RWPE2 (cell line): ENCODE measurements at regions not wholly inside any gene's neighbourhood (a gene's known extent, or its start where the extent isn't known, plus 50 kb on each side); places are given as distances from the start of the nearest gene placed in this dataset.
"Not testable (repeated sequence)": the region's sequence is repeated elsewhere in the genome, so short reads cannot be mapped to it uniquely, and the experiment has no call there.

Source experiments
- ATAC-seq: fragments of 200-7000 bp; cut with Tn5 transposase; 3 replicates; pipeline ENCODE4 v1.9.1; 2021; ENCODE audit warnings: low read depth
- DNase-seq: peaks from one replicate; pipeline ENCODE4 v3.0.0-alpha.2; 2020; ENCODE audit warnings: low spot score
- H3K27ac ChIP-seq: fragments of 450-650 bp; 2 replicates; pipeline ENCODE4 v1.5.1; 2017; ENCODE audit warnings: mild to moderate bottlenecking; ENCODE audit not compliant: poor library complexity, severe bottlenecking
- H3K27me3 ChIP-seq: fragments of 250-450 bp; sonication (Bioruptor Pico); 2 replicates; pipeline ENCODE4 v1.5.1; 2021; ENCODE audit warnings: mild to moderate bottlenecking, moderate library complexity; ENCODE audit not compliant: insufficient read depth, poor library complexity, severe bottlenecking
- H3K36me3 ChIP-seq: fragments of 250-450 bp; sonication (Bioruptor Pico); 2 replicates; pipeline ENCODE4 v1.5.1; 2020; ENCODE audit warnings: low read depth, mild to moderate bottlenecking, moderate library complexity
- H3K4me1 ChIP-seq: fragments of 250-450 bp; sonication (Bioruptor Pico); 2 replicates; pipeline ENCODE4 v1.5.1; 2021; ENCODE audit warnings: mild to moderate bottlenecking, moderate library complexity; ENCODE audit not compliant: insufficient read depth, poor library complexity, severe bottlenecking
- H3K4me3 ChIP-seq: fragments of 250-450 bp; sonication (Bioruptor Pico); 2 replicates; pipeline ENCODE4 v1.5.1; 2021; ENCODE audit warnings: mild to moderate bottlenecking, moderate library complexity; ENCODE audit not compliant: severe bottlenecking
- H3K9me3 ChIP-seq: fragments of 250-450 bp; sonication (Bioruptor Pico); 2 replicates; pipeline ENCODE4 v1.5.1; 2021; ENCODE audit warnings: mild to moderate bottlenecking, moderate library complexity; ENCODE audit not compliant: severe bottlenecking
- CTCF ChIP-seq: fragments of 450-650 bp; IDR thresholded peaks from one replicate; pipeline ENCODE4 v1.5.1; 2017; ENCODE audit warnings: mild to moderate bottlenecking, moderate library complexity; ENCODE audit not compliant: poor library complexity, severe bottlenecking

- Histone ChIP-seq H3K4me1 (peaks cover 14% of the 10 kb centered on the region), H3K27ac (peak overlapping the region; percentile 41), H3K27me3 (no peaks in the 10 kb centered on the region), H3K9me3 (no peaks in the 10 kb centered on the region), H3K4me3 (no peak overlapping the region), H3K36me3 (no peaks in the 10 kb centered on the region)
- ATAC-seq (peak; percentile 95), DNase-seq (no peak)
- no peak for TF ChIP-seq CTCF
Observed at GRCh38 chr11:128039140-128040021, 548.0 kb downstream of the ETS1 start.

- no peak for TF ChIP-seq CTCF
- H3K9me3 ChIP-seq: no peaks in the 10 kb centered on the region
- H3K27ac ChIP-seq: no peak overlapping the region
- H3K27me3 ChIP-seq: no peaks in the 10 kb centered on the region
- H3K4me3 ChIP-seq: no peak overlapping the region
- peaks cover 14% of the 10 kb centered on the region for H3K4me1 ChIP-seq
- DNase-seq: no peak
- H3K36me3 ChIP-seq: no peaks in the 10 kb centered on the region
- ATAC-seq: no peak
Observed at GRCh38 chr11:128036556-128037093, 550.7 kb downstream of the ETS1 start.

GRCh38 chr11:128036006-128036405 is 551.4 kb downstream of the ETS1 start:
- H3K36me3 ChIP-seq: no peaks in the 10 kb centered on the region
- H3K27ac ChIP-seq: no peak overlapping the region
- DNase-seq: no peak
- H3K4me1 ChIP-seq: peaks cover 18% of the 10 kb centered on the region
- no peak for ATAC-seq
- TF ChIP-seq CTCF: no peak
- no peak overlapping the region for H3K4me3 ChIP-seq
- H3K9me3 ChIP-seq: no peaks in the 10 kb centered on the region
- H3K27me3 ChIP-seq: no peaks in the 10 kb centered on the region

GRCh38 chr11:128031538-128032134 is 555.7 kb downstream of the ETS1 start:
- peak; percentile 94 for TF ChIP-seq CTCF
- Histone ChIP-seq H3K27ac (peak overlapping the region; percentile 41), H3K4me1 (peaks cover 15% of the 10 kb centered on the region)
- not testable (repeated sequence) for H3K4me3 ChIP-seq, H3K36me3 ChIP-seq, H3K27me3 ChIP-seq, DNase-seq, H3K9me3 ChIP-seq
- peak; percentile 53 for ATAC-seq
